ENCODE measurements at regions not wholly inside any gene's neighbourhood (a gene's known extent, or its start where the extent isn't known, plus 50 kb on each side); places are given as distances from the start of the nearest gene placed in this dataset.

GRCh38 chr5:74233571-74233970 is 407.0 kb downstream of the ENC1 start:
- no peak for DNase-seq (ENCODE audit: low read depth in 2 of 2)

DNA sequence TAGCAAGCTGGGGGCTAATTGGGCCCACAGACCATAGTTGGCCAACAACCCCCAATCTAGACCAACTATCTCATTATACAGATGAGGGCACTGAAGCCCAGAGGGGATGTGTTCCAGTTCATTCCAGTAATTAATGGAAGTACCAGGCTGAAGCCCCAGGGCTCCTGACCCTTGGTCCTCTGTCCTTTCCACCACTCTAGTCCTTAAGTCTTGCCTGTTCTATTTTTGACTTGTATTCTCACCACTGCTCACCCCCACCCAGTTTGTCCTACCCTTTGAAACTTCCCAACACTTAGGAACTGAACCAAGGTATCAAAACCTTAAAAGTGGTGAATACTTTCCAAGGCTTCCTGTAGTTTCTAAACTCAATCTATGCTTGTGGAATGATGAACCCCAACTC is 407.4 kb downstream of the ENC1 start:
- no peak for DNase-seq (ENCODE audit: low read depth in 2 of 2)

DNA sequence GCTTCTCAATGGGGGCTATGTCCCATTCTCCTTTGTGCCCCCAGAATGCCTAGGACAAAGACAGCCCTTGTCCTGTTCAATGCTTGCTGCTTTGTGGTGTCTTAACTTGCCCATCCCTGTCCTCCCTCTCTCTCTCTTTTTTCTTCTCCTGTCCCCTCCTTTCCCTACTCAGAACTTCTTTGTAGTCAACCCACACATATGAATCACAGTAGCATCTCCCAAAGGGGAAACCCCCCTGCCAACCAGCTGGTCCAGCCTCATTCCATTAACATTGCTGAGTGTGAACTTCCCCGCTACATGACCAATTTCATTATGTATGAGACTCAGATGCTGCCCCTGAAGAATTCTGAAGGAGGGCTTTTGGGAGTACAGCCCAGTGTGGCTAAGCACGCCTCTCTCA is 408.3 kb downstream of the ENC1 start:
- DNase-seq (ENCODE audit: low read depth in 2 of 2), result no peak

GRCh38 chr5:74231697-74232096 is 408.8 kb downstream of the ENC1 start:
- DNase-seq (ENCODE audit: low read depth in 2 of 2), result no peak

DNA sequence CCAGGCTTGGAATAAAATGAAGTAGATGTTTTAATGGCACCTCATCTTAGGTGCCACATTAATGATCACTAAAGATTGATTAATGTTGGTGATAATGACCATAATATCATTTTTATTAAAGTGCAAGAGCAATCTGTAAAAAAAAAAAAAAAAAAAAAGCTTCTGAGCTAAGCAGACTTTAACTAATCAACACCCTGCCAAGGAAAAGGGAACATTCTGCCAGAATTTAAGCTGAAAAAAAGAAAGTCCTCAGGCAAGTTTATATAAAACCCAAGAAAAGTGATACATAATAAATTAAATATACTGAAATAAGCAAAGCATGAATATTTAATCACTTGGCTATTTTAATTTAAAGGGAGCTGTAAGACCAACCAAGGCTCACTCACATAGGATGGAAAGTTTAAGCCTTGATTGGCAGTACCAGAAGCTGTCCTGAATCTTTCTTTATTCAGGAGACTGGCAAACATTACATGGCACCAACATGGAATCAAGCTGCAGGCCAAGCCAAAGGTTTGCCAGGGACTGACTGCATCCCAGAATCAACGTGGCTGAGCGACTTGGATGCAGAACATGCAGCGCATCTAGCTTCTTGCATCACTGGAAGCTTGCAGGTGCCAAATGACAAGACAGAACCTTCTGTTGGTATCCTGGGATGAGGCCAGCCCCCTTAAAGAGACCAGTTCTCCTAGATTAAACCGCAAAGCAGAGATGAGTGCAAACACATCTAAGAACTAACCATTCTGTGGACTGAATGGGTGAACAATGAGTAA is 413.6 kb downstream of the ENC1 start:
- DNase-seq (ENCODE audit: low read depth in 2 of 2), result no peak

DNA sequence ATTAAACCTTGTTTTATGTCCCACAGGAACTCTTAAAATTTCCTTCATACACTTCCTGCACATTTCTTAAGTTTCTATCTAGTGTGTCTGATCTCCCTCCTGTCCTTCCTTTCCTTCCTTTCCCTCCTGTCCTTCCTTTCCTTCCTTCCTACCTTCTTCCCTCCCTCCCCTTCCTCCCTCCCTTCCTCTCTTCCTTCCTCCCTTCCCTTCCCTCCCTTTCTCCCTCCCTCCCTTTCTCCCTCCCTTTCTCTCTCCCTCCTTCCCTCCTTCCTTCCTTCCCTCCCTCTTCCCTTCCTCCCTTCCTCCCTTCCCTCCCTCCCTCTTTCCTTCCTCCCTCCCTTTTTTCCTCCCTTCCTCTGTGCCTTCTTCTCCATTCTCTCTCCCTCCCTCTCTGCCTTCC is 414.9 kb downstream of the ENC1 start:
- no peak for DNase-seq (ENCODE audit: low read depth in 2 of 2)

- DNase-seq (ENCODE audit: low read depth in 2 of 2), result no peak
Observed at GRCh38 chr5:74224331-74224730, 416.2 kb downstream of the ENC1 start.

DNA sequence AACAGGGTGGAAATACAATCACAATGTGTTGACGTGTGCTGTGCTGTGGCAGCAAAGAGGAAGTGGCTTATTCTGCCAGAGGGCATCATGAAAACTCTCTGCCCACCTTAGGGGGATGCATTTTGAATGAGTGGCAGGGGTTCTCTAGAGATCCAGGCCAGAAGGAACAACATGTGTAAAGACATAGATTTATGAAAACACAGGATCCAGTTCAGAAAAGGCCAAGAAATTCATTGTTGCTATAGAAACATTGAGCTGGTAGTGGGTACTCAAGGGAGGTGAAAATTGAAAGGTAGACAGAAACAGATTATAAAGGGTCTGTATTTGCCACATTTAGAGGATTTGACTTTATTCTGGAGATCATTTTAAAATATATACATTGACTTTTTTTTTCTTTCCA is 417.7 kb downstream of the ENC1 start:
- no peak for DNase-seq (ENCODE audit: low read depth in 2 of 2)

DNA sequence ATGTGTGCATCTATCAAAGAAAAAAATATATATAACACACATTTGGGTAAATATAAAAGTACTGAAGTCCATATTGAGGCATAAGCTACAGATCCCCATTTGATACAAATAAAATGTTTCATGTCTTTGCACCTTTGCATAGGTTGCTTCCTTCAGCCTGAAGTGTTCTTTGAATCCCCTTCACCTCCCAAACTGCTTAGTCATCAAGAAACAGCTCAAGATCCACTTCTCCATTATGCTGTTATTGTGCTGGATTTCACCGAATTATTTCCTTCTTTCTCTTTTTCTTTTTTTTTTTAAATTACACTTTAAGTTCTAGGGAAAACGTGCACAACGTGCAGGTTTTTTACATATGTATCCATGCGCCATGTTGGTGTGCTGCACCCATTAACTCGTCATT is 419.1 kb downstream of the ENC1 start:
- no peak for DNase-seq (ENCODE audit: low read depth in 2 of 2)

- DNase-seq (ENCODE audit: low read depth in 2 of 2), result no peak
Observed at GRCh38 chr5:74216012-74216411, 424.5 kb downstream of the ENC1 start.

- DNase-seq (ENCODE audit: low read depth in 2 of 2), result no peak
Observed at GRCh38 chr5:74212336-74212735, 428.2 kb downstream of the ENC1 start.

GRCh38 chr5:74209571-74209970 is 431.0 kb downstream of the ENC1 start:
- no peak for DNase-seq (ENCODE audit: low read depth in 2 of 2)

GRCh38 chr5:74206579-74207550 is 433.7 kb downstream of the ENC1 start:
- no peak for DNase-seq (ENCODE audit: low read depth in 2 of 2)

DNA sequence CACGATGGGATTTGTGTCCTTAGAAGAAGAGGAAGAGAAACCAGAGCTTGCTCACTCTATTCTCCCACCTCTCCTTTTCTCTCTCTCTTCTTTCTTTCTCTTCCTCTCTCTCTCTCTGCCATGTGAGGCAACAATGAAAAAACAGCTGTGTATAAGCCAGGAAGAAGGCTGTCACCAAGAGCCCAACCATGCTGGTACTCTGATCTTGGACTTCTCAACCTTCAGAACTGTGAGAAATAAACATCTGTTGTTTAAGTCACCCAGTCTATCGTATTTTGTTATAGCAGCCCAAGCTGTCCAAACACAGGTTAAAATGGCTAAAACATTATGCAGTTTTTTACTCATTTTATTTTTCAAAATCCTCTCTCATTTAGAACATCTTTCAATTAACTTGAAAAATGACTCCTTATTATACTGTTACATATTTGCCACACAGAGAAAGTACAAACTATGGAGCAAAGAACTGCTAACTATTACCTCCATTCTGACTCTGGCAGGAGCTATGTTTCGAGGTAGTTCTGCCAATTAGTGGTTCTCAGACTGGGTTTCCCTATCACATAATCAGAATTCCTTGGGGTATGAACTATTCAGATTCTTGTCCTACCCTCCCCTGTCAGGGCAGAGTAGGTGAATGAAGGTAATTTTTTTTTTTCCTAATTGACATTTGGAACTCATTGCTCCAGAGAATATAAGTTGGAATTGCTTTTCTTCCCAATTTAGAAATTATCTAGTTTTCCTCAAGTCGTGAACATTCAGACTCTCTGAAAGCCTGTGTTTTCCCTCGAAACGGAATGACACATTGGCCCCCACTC is 434.6 kb downstream of the ENC1 start:
- no peak for DNase-seq (ENCODE audit: low read depth in 2 of 2)

DNA sequence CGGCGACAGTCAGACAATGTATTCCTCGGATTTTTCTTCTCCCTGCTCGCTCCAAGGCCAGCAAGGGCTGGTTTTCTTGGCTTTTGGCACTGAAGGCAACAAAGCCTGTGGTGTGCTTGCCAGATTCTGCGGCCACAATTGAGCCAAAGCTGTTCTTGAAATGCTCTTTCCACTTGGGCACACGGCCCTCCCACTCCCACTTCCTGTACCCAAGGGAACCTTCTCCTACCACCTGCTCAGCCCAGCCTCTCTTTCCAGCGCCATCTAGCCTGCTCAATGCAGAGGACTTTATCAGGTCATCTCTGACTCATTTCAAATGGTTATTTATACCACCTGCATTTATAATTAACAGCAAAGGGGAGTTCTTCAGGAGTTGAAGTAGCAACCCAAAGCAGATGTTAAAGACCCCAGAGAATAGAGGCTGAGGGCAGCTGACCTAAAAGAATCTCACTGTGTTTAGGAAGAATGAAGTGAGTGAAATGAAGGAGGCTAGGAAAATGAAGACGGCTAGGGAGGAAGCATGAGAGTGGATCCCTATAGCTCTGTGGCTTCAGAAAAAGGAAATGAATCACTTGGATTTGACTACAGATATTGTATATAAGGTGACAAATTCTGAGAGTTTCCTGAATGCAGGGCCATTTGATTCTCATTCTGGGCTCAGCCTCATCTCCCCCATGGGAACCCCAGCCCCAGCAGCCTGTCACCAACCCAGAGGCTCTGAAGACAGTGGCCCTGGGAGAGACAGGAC is 439.0 kb downstream of the ENC1 start:
- DNase-seq (ENCODE audit: low read depth in 2 of 2), result no peak

DNA sequence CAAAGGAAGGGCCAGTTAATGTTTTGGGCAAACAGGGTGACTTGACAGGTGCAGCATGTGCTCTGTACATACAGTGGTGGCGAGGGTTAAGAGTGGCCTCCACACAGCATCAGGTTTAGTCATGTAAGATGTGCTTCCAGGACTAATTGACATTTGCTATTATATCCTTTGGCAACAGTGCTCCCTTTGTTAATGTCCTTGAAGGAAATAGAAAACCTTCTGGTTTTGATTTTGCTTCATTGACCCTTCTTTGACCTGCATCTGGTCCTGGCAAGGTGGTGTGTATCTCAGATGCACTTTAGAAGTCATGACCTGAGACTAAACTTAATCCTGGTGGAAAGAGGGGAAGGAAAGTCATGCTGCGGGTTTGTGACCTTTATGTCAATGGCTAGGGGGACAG is 440.0 kb downstream of the ENC1 start:
- DNase-seq (ENCODE audit: low read depth in 2 of 2), result no peak

- DNase-seq (ENCODE audit: low read depth in 2 of 2), result no peak
Observed at GRCh38 chr5:74199436-74200210, 440.9 kb downstream of the ENC1 start.

GRCh38 chr5:74199005-74199404 is 441.5 kb downstream of the ENC1 start:
- DNase-seq (ENCODE audit: low read depth in 2 of 2), result no peak

GRCh38 chr5:74198156-74198555 is 442.4 kb downstream of the ENC1 start:
- no peak for DNase-seq (ENCODE audit: low read depth in 2 of 2)

DNA sequence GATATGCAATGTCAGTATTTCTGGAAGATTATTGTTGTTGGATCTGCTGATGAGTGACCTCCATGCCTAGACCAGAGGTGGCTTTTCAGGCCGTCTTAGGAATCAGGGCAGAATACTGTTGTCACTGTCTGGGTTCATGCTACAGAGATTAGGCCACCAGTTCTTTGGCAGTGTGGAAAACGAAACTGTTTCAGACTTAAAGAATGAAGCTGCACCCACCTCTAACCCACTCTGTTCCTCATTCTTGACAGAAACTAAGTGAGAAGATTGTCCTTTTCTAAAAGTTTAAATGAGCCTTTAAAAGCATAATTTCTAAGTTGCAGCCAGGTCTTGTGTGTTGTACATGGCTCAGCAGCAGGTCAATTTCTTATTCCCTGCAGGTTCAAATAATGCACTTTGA is 444.3 kb downstream of the ENC1 start:
- DNase-seq (ENCODE audit: low read depth in 2 of 2), result no peak

DNA sequence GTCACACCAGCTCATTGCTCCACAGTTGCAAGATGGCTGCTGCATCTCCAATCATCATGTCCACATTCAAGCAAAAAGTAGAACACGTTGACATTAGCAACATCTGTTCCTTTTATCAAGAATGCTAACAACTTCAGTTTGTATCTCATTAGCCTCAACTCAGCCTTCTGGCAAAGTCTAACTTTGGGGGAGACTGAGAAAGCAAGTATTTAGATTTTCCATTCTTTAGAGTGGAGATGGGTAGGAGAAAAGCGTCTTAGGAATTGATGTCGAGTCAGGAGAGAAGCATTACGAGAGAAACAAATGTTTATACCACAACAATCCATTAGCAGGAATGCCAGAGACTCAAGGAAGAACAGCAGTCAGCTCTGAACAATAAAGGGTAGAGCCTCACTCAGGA is 446.3 kb downstream of the ENC1 start:
- DNase-seq (ENCODE audit: low read depth in 2 of 2), result no peak

Measured in stimulated activated CD8-positive, alpha-beta memory T cell treated with anti-CD3 and anti-CD28 coated beads, Interleukin-15, amount 100 ng/mL, for 4 hours (primary cell).